WTC11 (cell line): ENCODE measurements at regions not wholly inside any gene's neighbourhood (a gene's known extent, or its start where the extent isn't known, plus 50 kb on each side); places are given as distances from the start of the nearest gene placed in this dataset.

Experiments
- ATAC-seq: fragments of 200-7000 bp; cut with Tn5 transposase; 2 replicates; pipeline ENCODE4 v1.10.0; 2021; ENCODE audit warnings: mild to moderate bottlenecking, moderate library complexity
- CTCF ChIA-PET: fragments of 300-600 bp; sonication (Branson Sonifier 250); formaldehyde crosslinking; loops from one replicate; lab custom pipeline; 2021; ENCODE audit warnings: antibody characterized with exemption; lab: Charles Lee
- POLR2A ChIA-PET: fragments of 350-600 bp; sonication (Branson Sonifier 250); formaldehyde crosslinking; loops from one replicate; lab custom pipeline; 2021; ENCODE audit warnings: antibody characterized with exemption; lab: Charles Lee
- DNase-seq: peaks from one replicate; pipeline ENCODE4 v3.0.0; 2021; ENCODE audit warnings: low spot score
- H3K27ac Mint-ChIP-seq: 2 replicates; pipeline ENCODE4 v1.8.0; 2021; ENCODE audit warnings: mixed read lengths
- H3K27me3 Mint-ChIP-seq: 2 replicates; pipeline ENCODE4 v1.8.0; 2021; ENCODE audit warnings: low read depth, mild to moderate bottlenecking, moderate library complexity, mixed read lengths
- H3K36me3 Mint-ChIP-seq: 2 replicates; pipeline ENCODE4 v1.8.0; 2021; ENCODE audit warnings: mixed read lengths
- H3K4me1 Mint-ChIP-seq: 2 replicates; pipeline ENCODE4 v1.8.0; 2022; ENCODE audit warnings: mixed read lengths
- H3K4me3 Mint-ChIP-seq: 2 replicates; pipeline ENCODE4 v1.8.0; 2021; ENCODE audit warnings: mild to moderate bottlenecking, moderate library complexity, mixed read lengths
- H3K9me3 Mint-ChIP-seq: 2 replicates; pipeline ENCODE4 v1.8.0; 2021; ENCODE audit warnings: mixed read lengths
- ATF3 ChIP-seq: sonication (generic); formaldehyde crosslinking; conservative IDR thresholded peaks from 2 replicates; pipeline ENCODE4 v1.8.1; 2022; ENCODE audit warnings: mild to moderate bottlenecking, missing genetic modification reagents
- CDX4 ChIP-seq: fragments of 250-450 bp; sonication (Bioruptor Pico); IDR thresholded peaks from 2 replicates; pipeline ENCODE4 v1.9.0; 2021; ENCODE audit warnings: moderate library complexity, mild to moderate bottlenecking, inconsistent platforms, borderline replicate concordance
- FOXJ3 ChIP-seq: sonication (generic); formaldehyde crosslinking; IDR thresholded peaks from 2 replicates; pipeline ENCODE4 v1.9.0; 2021; ENCODE audit warnings: missing genetic modification reagents, mild to moderate bottlenecking, borderline replicate concordance
- FOXK1 ChIP-seq: sonication (generic); formaldehyde crosslinking; IDR thresholded peaks from 2 replicates; pipeline ENCODE4 v1.8.0; 2022; ENCODE audit warnings: mild to moderate bottlenecking, moderate library complexity, missing genetic modification reagents
- GABPB1 ChIP-seq: sonication (generic); formaldehyde crosslinking; IDR thresholded peaks from 2 replicates; pipeline ENCODE4 v1.8.1; 2023; ENCODE audit warnings: mild to moderate bottlenecking, missing genetic modification reagents
- GRHL2 ChIP-seq: fragments of 250-450 bp; sonication (Bioruptor Pico); IDR thresholded peaks from 2 replicates; pipeline ENCODE4 v1.8.0; 2022; ENCODE audit warnings: mild to moderate bottlenecking, moderate library complexity; ENCODE audit not compliant: insufficient replicate concordance, severe bottlenecking
- GTF2I ChIP-seq: fragments of 250-450 bp; sonication (Bioruptor Pico); conservative IDR thresholded peaks from 2 replicates; pipeline ENCODE4 v1.4.0; 2021; ENCODE audit warnings: mild to moderate bottlenecking
- KAT7 ChIP-seq: sonication (generic); formaldehyde crosslinking; IDR thresholded peaks from 2 replicates; pipeline ENCODE4 v1.8.1; 2023; ENCODE audit warnings: missing genetic modification reagents, mild to moderate bottlenecking, borderline replicate concordance
- NR1H2 ChIP-seq: sonication (generic); formaldehyde crosslinking; IDR thresholded peaks from 2 replicates; pipeline ENCODE4 v1.9.0; 2021; ENCODE audit warnings: mild to moderate bottlenecking, moderate library complexity, missing genetic modification reagents
- PREB ChIP-seq: sonication (generic); formaldehyde crosslinking; IDR thresholded peaks from 2 replicates; pipeline ENCODE4 v1.8.1; 2022; ENCODE audit warnings: mild to moderate bottlenecking, missing genetic modification reagents, moderate library complexity, borderline replicate concordance
- SP1 ChIP-seq: sonication (generic); formaldehyde crosslinking; conservative IDR thresholded peaks from 2 replicates; pipeline ENCODE4 v1.8.1; 2022; ENCODE audit warnings: missing genetic modification reagents
- STAT6 ChIP-seq: sonication (generic); formaldehyde crosslinking; conservative IDR thresholded peaks from 2 replicates; pipeline ENCODE4 v1.8.1; 2023; ENCODE audit warnings: mild to moderate bottlenecking, low read depth, missing genetic modification reagents, moderate library complexity
- TEAD4 ChIP-seq: sonication (generic); formaldehyde crosslinking; IDR thresholded peaks from 2 replicates; pipeline ENCODE4 v1.8.0; 2022; ENCODE audit warnings: mild to moderate bottlenecking, missing genetic modification reagents
- TP53 ChIP-seq: sonication (generic); formaldehyde crosslinking; IDR thresholded peaks from 2 replicates; pipeline ENCODE4 v1.8.1; 2023; ENCODE audit warnings: mild to moderate bottlenecking, missing genetic modification reagents
- ZNF121 ChIP-seq: sonication (generic); formaldehyde crosslinking; IDR thresholded peaks from 2 replicates; pipeline ENCODE4 v1.8.0; 2023; ENCODE audit warnings: missing genetic modification reagents
- ZNF138 ChIP-seq: sonication (generic); formaldehyde crosslinking; conservative IDR thresholded peaks from 2 replicates; pipeline ENCODE4 v1.8.1; 2022; ENCODE audit warnings: mild to moderate bottlenecking, moderate library complexity, missing genetic modification reagents
- ZNF219 ChIP-seq: sonication (generic); formaldehyde crosslinking; IDR thresholded peaks from 2 replicates; pipeline ENCODE4 v1.8.0; 2023; ENCODE audit warnings: missing genetic modification reagents, mild to moderate bottlenecking, borderline replicate concordance
- ZNF232 ChIP-seq: sonication (generic); formaldehyde crosslinking; IDR thresholded peaks from 2 replicates; pipeline ENCODE4 v1.8.0; 2022; ENCODE audit warnings: mild to moderate bottlenecking, missing genetic modification reagents
- ZNF671 ChIP-seq: fragments of 250-450 bp; sonication (Bioruptor Pico); IDR thresholded peaks from 2 replicates; pipeline ENCODE4 v1.8.0; 2021; ENCODE audit warnings: mild to moderate bottlenecking
- ZSCAN18 ChIP-seq: fragments of 250-450 bp; sonication (Bioruptor Pico); IDR thresholded peaks from 2 replicates; pipeline ENCODE4 v2.1.2; 2022; ENCODE audit warnings: mild to moderate bottlenecking, moderate library complexity
- TF ChIP-seq, protein P1 (sequence below): sonication (generic); formaldehyde crosslinking; IDR thresholded peaks from 2 replicates; pipeline ENCODE4 v1.8.1; 2022; ENCODE audit warnings: low read depth, mild to moderate bottlenecking, moderate library complexity, missing genetic modification reagents, borderline replicate concordance

- ATAC-seq (no peak), DNase-seq (no peak)
- TF ChIP-seq ATF3 (CRISPR knock-in tag) (no peak), GTF2I (CRISPR knock-in tag) (no peak), GABPB1 (no peak), TP53 (CRISPR knock-in tag) (no peak)
- no peak overlapping the region for H3K27ac Mint-ChIP-seq
- H3K4me1 Mint-ChIP-seq: peaks cover 10% of the 10 kb centered on the region
- no peak overlapping the region for H3K4me3 Mint-ChIP-seq
- H3K36me3 Mint-ChIP-seq: peaks cover 9% of the 10 kb centered on the region
- ChIA-PET CTCF (no interaction called here), POLR2A (interaction anchor here (0.7 kb wide), 1 partner anchor 75 kb away, joined by 3 read pairs; no protein-coding TSS in a partner anchor)
- H3K9me3 Mint-ChIP-seq: peaks cover 13% of the 10 kb centered on the region
- H3K27me3 Mint-ChIP-seq: peaks cover 3% of the 10 kb centered on the region; the same call in 1 of the 2 replicates
These were observed 103.5 kb upstream of the RAB3GAP2 start for GRCh38 chr1:220375715-220376114.

GRCh38 chr1:220374449-220374848 lies 102.2 kb upstream of the RAB3GAP2 start:
- peaks cover 22% of the 10 kb centered on the region for H3K4me1 Mint-ChIP-seq
- H3K36me3 Mint-ChIP-seq: peaks cover 3% of the 10 kb centered on the region; the same call in 1 of the 2 replicates
- CTCF ChIA-PET: no interaction called here

More at GRCh38 chr1:220374449-220374848, 102.2 kb upstream of the RAB3GAP2 start:
- H3K4me3 Mint-ChIP-seq: no peak overlapping the region
- no peak for DNase-seq
- ATAC-seq: no peak
- peaks cover 6% of the 10 kb centered on the region for H3K9me3 Mint-ChIP-seq
- no peaks in the 10 kb centered on the region for H3K27me3 Mint-ChIP-seq
- TF ChIP-seq FOXK1 (no peak), SP1 (no peak), CDX4 (no peak), STAT6 (CRISPR knock-in tag) (no peak), TEAD4 (CRISPR knock-in tag) (no peak), FOXJ3 (CRISPR knock-in tag) (no peak), ZNF121 (no peak), ZNF671 (no peak), ZNF232 (no peak), ZNF138 (CRISPR knock-in tag) (no peak), ZNF219 (CRISPR knock-in tag) (no peak), KAT7 (no peak), ZSCAN18 (CRISPR knock-in tag) (no peak), PREB (CRISPR knock-in tag) (no peak), GRHL2 (CRISPR knock-in tag) (no peak), NR1H2 (no peak)
- TF ChIP-seq, protein P1, sequence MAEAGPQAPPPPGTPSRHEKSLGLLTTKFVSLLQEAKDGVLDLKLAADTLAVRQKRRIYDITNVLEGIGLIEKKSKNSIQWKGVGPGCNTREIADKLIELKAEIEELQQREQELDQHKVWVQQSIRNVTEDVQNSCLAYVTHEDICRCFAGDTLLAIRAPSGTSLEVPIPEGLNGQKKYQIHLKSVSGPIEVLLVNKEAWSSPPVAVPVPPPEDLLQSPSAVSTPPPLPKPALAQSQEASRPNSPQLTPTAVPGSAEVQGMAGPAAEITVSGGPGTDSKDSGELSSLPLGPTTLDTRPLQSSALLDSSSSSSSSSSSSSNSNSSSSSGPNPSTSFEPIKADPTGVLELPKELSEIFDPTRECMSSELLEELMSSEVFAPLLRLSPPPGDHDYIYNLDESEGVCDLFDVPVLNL: no peak
- no peak overlapping the region for H3K27ac Mint-ChIP-seq
- POLR2A ChIA-PET: no interaction called here
